C4-2B (cell line): ENCODE measurements at regions not wholly inside any gene's neighbourhood (a gene's known extent, or its start where the extent isn't known, plus 50 kb on each side); places are given as distances from the start of the nearest gene placed in this dataset.

Experiments
- ZFX ChIP-seq: fragments of 450-650 bp; IDR thresholded peaks from 2 replicates; pipeline ENCODE4 v1.6.1; 2017
- TF ChIP-seq, protein P1 (sequence below): fragments of 450-650 bp; conservative IDR thresholded peaks from 2 replicates; pipeline ENCODE4 v1.5.1; 2017; ENCODE audit warnings: mild to moderate bottlenecking

DNA sequence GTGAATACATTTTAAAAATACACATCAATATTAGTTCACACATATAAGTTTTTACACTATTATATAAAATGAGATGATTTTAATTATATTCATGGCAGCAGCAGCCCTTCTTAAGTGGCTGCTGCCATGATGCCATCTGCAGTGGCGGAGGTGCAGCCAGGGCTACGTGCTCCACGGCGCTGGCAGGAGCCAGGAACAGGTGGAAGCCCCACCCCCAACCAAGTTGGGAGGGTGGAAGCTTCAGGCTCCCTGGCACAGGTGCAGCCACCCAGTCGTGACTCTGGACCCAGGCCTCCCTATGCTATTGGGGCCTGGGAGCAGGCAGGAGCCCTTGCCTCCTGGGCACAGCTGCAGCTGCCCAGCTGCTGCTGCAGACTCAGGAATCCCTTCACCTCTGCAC lies 646.9 kb upstream of the PCDH9 start:
- TF ChIP-seq, protein P1, sequence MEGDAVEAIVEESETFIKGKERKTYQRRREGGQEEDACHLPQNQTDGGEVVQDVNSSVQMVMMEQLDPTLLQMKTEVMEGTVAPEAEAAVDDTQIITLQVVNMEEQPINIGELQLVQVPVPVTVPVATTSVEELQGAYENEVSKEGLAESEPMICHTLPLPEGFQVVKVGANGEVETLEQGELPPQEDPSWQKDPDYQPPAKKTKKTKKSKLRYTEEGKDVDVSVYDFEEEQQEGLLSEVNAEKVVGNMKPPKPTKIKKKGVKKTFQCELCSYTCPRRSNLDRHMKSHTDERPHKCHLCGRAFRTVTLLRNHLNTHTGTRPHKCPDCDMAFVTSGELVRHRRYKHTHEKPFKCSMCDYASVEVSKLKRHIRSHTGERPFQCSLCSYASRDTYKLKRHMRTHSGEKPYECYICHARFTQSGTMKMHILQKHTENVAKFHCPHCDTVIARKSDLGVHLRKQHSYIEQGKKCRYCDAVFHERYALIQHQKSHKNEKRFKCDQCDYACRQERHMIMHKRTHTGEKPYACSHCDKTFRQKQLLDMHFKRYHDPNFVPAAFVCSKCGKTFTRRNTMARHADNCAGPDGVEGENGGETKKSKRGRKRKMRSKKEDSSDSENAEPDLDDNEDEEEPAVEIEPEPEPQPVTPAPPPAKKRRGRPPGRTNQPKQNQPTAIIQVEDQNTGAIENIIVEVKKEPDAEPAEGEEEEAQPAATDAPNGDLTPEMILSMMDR, result no peak
- TF ChIP-seq ZFX, result no peak
